Erythroblast (primary cell): ENCODE measurements at regions not wholly inside any gene's neighbourhood (a gene's known extent, or its start where the extent isn't known, plus 50 kb on each side); places are given as distances from the start of the nearest gene placed in this dataset.

Experiments used
- GATA1 ChIP-seq: IDR thresholded peaks from 2 replicates; pipeline ENCODE4 v1.6.1; 2011; ENCODE audit warnings: low read depth, mild to moderate bottlenecking, control low read depth, low read length, moderate library complexity
- POLR2A ChIP-seq: IDR thresholded peaks from 2 replicates; pipeline ENCODE4 v1.6.1; 2011; ENCODE audit warnings: mild to moderate bottlenecking, low read length

- TF ChIP-seq POLR2A (no peak), GATA1 (no peak)
These were observed 382.6 kb downstream of the SNAPC1 start for GRCh38 chr14:62144863-62145262.
